GM21447 (cell line): ENCODE measurements at regions not wholly inside any gene's neighbourhood (a gene's known extent, or its start where the extent isn't known, plus 50 kb on each side); places are given as distances from the start of the nearest gene placed in this dataset.
"Not testable (repeated sequence)": the region's sequence is repeated elsewhere in the genome, so short reads cannot be mapped to it uniquely, and the experiment has no call there.

ENCODE experiments used
- ATAC-seq: cut with Tn5 transposase; IDR thresholded peaks from one replicate; pipeline ENCODE4 v1.9.1; 2021; ENCODE audit not compliant: unreplicated experiment

GRCh38 chr7:4436936-4437335 lies 245.2 kb upstream of the FOXK1 start:
- ATAC-seq = no peak

DNA sequence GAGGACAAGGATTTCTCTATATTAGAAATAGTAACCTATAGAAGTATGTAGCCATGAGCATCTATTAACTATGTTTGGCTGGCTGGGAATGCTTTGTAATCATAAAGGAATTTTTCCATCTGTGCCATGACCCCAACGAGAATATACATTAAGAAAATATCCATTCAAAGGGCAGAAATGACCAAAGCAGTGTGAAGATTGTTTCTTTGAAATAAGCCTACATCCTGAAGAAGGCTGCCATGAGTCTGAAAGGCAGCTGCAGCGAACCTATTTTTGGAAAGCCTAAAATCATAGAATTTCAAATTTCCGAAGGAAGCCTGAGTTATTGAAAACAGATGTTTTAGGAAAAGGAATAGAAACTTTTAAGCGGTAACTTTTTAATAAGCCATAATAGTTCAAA lies 244.2 kb upstream of the FOXK1 start:
- ATAC-seq = no peak

DNA sequence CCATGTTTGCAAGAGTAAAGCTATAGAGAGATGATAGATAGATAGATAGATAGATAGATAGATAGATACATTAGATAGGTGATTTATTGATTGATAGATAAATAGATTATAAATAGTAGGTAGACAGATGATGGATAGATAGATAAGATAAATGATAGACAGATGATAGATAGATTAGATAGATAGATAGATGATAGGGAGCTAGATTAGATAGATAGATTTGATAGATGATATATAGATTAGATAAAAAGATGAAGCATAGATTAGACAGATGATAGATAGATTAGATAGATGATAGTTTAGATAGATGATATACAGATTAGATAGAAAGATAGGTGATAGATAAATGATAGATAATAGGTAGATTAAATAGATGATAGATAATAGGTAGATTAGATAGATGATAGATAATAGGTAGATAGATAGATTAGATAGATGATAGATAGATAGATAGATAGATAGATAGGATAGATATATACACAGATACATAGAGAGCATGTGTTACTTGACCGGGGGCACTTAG lies 243.3 kb upstream of the FOXK1 start:
- no peak for ATAC-seq

DNA sequence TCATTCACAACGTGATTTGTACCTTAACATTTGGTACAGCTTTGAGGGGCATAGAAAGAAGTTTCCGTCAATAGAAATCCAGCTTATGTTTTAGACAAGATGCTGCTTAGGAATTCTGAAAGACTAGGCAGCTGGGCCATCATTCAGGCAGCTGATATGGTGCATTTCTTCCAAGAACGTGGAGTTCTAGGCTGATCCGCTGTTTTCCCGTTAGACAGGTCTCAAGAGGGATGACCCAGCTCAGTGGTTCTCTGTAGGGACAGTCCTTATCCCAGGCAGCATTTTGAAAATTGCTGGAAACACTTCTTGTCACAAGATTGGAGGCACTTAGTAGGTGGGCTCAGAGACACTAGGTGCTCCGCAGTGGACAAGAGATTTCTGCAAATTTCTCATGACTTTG lies 242.7 kb upstream of the FOXK1 start:
- ATAC-seq = no peak

DNA sequence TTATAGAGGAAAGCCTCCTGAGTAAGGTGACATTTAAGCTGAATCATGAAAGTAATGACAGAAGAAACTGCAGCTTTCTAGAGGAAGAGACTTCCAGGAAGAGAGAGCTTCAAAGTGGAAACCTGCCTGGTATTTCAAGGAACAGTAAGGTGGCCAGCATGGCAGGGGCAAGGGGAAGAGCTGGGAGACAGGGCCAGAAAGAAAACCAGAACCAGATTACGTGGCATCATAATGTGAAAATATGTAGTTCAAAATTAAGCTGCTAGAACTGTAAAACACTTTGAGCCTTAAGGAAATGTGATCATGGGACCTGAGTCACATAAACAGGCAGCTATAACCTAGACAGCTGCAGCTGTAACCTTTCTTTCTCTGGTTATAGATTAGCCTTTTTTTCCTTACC lies 238.0 kb upstream of the FOXK1 start:
- ATAC-seq = no peak

- no peak for ATAC-seq
These were observed 236.3 kb upstream of the FOXK1 start for GRCh38 chr7:4445777-4446176.

DNA sequence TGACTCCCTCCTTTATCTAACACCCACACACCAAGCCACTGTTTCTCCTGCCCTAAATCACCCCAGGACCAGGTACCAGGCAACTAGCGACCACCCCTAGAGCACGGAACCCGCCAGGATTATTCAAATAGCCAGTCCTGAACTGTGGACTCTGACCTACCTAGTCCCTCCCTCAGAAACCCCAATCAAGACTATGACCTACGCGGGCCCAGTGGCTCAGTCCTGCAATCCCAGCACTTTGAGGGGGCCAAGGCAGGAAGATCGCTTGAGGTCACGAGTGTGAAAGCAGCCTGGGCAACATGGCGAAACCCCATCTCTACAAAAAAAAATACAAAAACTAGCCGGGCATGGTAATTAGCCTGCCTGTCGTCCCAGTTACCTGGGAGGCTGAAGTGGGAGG lies 232.8 kb upstream of the FOXK1 start:
- ATAC-seq = no peak

GRCh38 chr7:4450483-4450882 lies 231.6 kb upstream of the FOXK1 start:
- no peak for ATAC-seq

DNA sequence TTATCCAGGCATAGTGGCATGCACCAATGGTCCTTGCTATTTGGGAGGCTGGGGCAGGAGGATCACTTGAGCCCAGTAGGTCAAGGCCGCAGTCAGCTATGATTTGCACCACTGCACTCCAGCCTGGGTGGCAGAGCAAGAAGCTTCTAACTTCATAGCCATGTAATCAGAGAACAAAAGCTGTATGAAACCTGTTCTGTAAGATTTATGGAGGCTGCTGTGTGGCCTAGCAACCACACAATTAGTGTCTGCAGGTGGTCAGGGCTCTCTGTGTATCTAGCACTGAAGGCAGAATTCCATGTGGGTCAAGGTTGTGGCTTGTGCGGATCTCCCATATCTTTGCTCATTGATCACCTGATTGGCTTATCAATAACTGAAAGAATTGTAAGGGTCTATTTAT lies 221.5 kb upstream of the FOXK1 start:
- ATAC-seq = no peak

DNA sequence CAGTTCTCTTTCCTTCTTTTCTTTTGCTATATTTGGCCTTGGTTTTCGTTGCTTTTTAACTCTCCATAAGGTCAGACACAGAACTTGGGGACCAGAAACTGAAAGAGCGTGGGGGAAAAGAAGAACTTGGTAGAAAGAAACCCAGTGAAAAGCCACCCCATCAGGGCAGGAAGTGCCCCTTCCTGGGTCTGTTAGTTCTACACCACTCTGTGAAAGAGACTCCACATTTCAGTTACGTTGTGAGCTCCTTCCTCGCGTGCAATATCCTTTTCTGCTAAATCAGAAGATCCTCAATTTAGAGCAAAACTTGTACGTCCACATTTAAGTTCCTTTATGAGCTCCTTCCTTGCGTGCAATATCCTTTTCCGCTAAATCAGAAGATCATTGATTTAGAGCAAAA lies 220.6 kb upstream of the FOXK1 start:
- no peak for ATAC-seq

DNA sequence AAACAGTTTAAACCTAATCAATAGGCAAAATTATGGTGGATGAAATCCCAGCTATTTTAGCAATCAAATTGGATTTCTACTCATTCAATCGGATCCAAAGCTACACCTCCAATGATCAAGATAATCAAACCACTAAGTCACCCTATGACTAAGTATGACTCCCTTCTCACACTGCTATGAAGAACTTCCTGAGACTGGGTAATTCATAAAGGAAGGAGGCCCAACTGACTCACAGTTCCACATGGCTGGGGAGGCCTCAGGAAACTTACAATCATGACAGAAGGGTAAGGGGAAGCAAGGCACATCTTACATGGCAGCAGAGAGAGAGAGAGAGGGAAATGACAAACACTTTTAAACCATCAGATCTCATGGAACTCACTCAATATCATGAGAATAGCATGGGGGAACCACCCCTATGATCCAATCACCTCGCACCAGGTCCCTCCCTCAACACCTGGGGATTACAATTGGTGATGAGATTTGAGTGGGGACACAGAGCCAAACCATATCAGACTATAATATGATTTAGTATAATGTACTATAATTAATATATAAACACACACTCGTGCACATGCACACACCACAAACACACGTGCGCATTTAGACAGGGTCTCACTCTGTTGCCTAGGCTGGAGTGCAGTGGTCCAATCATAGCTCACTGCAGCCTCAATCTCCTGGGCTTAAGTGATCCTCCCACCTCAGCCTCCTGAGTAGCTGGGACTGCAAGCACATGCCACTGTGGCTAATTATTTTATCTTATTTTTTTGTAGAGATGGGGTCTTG lies 213.6 kb upstream of the FOXK1 start:
- no peak for ATAC-seq

DNA sequence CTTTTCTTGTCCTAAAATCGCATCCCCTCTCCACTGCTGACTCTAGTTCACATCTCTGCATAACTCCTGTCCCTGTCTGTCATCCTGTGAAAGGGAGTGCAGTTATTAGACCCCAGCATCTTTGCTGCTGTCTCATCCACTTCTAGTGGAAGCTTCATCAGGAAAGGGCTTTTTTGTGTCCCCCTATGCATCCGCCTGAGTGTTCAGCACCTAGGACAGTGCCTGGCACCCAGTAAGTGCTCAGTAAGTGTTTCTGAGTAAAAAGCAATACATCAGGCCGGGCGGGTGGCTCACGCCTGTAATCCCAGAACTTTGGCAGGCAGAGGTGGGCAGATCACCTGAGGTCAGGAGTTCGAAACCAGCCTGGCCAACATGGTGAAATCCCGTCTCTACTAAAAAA lies 211.8 kb upstream of the FOXK1 start:
- ATAC-seq = no peak

GRCh38 chr7:4472728-4473127 lies 209.4 kb upstream of the FOXK1 start:
- ATAC-seq = no peak

DNA sequence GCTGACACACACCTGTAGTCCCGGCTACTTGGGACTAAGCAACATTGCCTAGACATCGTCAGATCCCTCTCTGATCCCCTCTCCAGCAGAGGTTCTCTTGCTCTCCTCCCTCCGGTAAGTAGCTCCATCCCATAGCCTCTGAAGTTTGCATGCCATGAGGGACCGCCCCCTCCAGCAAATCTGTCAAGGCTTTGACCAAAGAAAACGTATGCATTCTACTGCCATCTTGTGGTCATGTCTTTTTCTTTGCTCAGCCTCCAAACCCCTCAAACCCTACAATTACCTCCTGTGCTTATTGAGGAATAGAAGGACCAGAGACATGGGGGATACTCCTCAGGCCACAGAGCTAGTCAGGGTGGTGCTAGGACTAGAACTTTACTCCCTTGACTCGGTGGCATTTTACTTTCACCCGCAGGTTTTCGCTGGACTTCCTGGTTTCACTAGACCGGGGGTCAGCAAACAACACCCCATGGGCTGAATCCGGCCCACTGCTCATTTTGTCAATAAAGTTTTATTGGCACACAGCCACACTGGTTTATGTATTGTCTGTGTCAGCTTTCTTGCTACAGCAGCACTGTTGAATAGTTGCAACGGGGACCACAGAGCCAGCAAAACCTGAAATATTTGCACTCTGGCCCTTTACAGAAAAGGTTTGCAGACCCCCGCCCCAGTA lies 202.6 kb upstream of the FOXK1 start:
- ATAC-seq = no peak

- ATAC-seq = not testable (repeated sequence)
These were observed 202.0 kb upstream of the FOXK1 start for GRCh38 chr7:4480131-4480530.

GRCh38 chr7:4483851-4484250 lies 198.2 kb upstream of the FOXK1 start:
- no peak for ATAC-seq

GRCh38 chr7:4484545-4484944 lies 197.6 kb upstream of the FOXK1 start:
- no peak for ATAC-seq

DNA sequence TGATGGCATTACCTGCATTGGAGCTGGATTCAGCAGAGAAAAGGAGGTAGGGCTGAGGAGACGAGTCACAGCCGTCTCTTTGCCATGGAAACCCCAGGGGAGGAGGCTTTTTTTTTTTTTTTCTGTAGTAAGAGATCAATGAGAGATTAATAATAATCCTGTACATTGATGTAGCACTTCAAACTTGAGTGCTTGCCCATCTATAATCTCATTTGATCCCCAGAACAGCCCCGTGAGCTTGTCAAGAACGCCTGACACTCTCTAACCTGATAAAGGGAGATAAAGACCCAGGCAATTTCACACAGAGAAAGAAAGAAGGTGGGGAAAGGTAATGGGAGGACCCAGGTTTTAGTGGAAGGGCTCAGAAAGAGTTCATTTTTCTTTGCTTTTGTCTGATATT lies 195.2 kb upstream of the FOXK1 start:
- no peak for ATAC-seq

GRCh38 chr7:4496911-4497310 lies 185.2 kb upstream of the FOXK1 start:
- ATAC-seq = not testable (repeated sequence)

GRCh38 chr7:4500812-4501211 lies 181.3 kb upstream of the FOXK1 start:
- ATAC-seq = no peak

GRCh38 chr7:4507886-4508285 lies 174.2 kb upstream of the FOXK1 start:
- not testable (repeated sequence) for ATAC-seq

DNA sequence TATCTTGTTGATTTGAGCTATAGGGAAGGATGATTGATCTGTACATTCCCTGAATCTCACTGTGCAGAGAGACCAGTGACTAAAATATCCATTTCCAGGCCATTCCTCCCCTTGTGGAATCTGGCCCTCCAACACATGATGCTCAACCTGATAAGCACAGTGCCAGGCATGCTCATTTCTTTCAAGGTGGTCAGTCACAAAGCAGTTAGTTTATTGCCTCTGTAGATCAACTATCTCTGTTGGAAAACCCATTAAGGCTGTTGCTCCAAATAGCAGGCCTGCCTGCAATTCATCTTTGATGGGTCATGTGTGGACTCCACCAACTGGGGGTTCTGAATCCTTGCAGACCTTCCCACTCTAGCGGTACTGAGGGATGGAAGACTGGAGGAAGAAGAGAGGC lies 168.6 kb upstream of the FOXK1 start:
- no peak for ATAC-seq
